Spleen (tissue), 11 donors: ENCODE measurements at regions not wholly inside any gene's neighbourhood (a gene's known extent, or its start where the extent isn't known, plus 50 kb on each side); places are given as distances from the start of the nearest gene placed in this dataset.

Experiments
- DNase-seq: peaks from one replicate; pipeline ENCODE4 v3.0.0-alpha.2; 2020
- H3K27ac ChIP-seq, 8 donors: fragments of 200-600 bp; sonication (generic) in 7 of 8; 1 replicate in 4 of 8; 2 replicates in 4 of 8; pipeline versions ENCODE4 v1.5.0 to v1.8.0; 2016 to 2021; ENCODE audit warnings: inconsistent platforms in 4 of 8, mild to moderate bottlenecking in 4 of 8, moderate library complexity in 1 of 8
- H3K27me3 ChIP-seq, 7 donors: fragments of 200-600 bp; sonication (generic) in 6 of 7; replicated peaks in 1 of 7; 1 replicate in 4 of 7; 2 replicates in 3 of 7; pipeline versions ENCODE4 v1.5.0 to v1.8.0; 2016 to 2021; ENCODE audit warnings: inconsistent platforms in 3 of 7, mild to moderate bottlenecking in 1 of 7
- H3K36me3 ChIP-seq, 6 donors: fragments of 200-600 bp; sonication (generic) in 5 of 6; 1 replicate in 4 of 6; 2 replicates in 2 of 6; pipeline versions ENCODE4 v1.5.0 to v1.8.0; 2016 to 2021; ENCODE audit warnings: inconsistent platforms in 2 of 6
- H3K4me1 ChIP-seq, 6 donors: fragments of 200-600 bp; sonication (generic) in 5 of 6; 1 replicate in 3 of 6; 2 replicates in 3 of 6; pipeline versions ENCODE4 v1.5.0 to v1.8.0; 2016 to 2021; ENCODE audit warnings: inconsistent platforms in 3 of 6
- H3K4me3 ChIP-seq, 8 donors: fragments of 200-600 bp; sonication (generic) in 7 of 8; 1 replicate in 4 of 8; 2 replicates in 4 of 8; pipeline versions ENCODE4 v1.5.0 to v1.8.0; 2016 to 2021; ENCODE audit warnings: inconsistent platforms in 4 of 8, mild to moderate bottlenecking in 4 of 8, moderate library complexity in 2 of 8
- H3K9me3 ChIP-seq, 8 donors: fragments of 200-600 bp; sonication (generic) in 7 of 8; 1 replicate in 4 of 8; 2 replicates in 4 of 8; pipeline versions ENCODE4 v1.5.0 to v1.8.0; 2016 to 2021; ENCODE audit warnings: inconsistent platforms in 4 of 8
- POLR2A ChIP-seq, 3 donors: fragments of 450-650 bp; IDR thresholded peaks; one replicate each; pipeline ENCODE4 v1.5.1; 2017; ENCODE audit warnings: antibody characterized with exemption in 3 of 3, mild to moderate bottlenecking in 1 of 3
- POLR2AphosphoS5 ChIP-seq, 3 donors: sonication (generic); formaldehyde crosslinking; IDR thresholded peaks; one replicate each; pipeline ENCODE4 v1.5.1; 2017; ENCODE audit warnings: antibody characterized with exemption in 3 of 3
- WGBS, 5 donors: extraction: QIAGEN DNeasy Blood & Tissue Kit in 3 of 5; methylation state at CpG; one replicate each; pipeline versions ENCODE4 v1.1.5 to v1.1.7; 2013 to 2018; 5-methylcytosine and 5-hydroxymethylcytosine counted together
- intact Hi-C: fragments of 100-400 bp; cut with DNase I; formaldehyde crosslinking; loops from one replicate; pipeline ENCODE4 v1.15.0; 2023; ENCODE audit warnings: low total_unique reads
- TF ChIP-seq, protein P1 (sequence below), 11 experiments: fragments of 200-600 bp in 7 of 11; fragments of 450-650 bp in 4 of 11; sonication (generic) in 4 of 11; IDR thresholded peaks in 8 of 11; conservative IDR thresholded peaks in 3 of 11; 1 replicate in 7 of 11; 2 replicates in 4 of 11; pipeline versions ENCODE4 v1.4.0 to v1.8.0; 2016 to 2021; ENCODE audit warnings: antibody characterized with exemption in 11 of 11, inconsistent platforms in 4 of 11, mild to moderate bottlenecking in 1 of 11
- donor health status: healthy with polysubstance abuse.
- donor health status: DM: no; HTN: no; CAD: no; lungs with moderate emphysema.
- donor health status: DM: no; HTN: no; CAD: no.
- donor health status: Bipolar disorder and iron deficiency.
- donor health status: healthy.
- donor health status: DM: no; HTN: no; CAD: no.
- donor health status: DM: yes; HTN: yes; CAD: no.

DNA sequence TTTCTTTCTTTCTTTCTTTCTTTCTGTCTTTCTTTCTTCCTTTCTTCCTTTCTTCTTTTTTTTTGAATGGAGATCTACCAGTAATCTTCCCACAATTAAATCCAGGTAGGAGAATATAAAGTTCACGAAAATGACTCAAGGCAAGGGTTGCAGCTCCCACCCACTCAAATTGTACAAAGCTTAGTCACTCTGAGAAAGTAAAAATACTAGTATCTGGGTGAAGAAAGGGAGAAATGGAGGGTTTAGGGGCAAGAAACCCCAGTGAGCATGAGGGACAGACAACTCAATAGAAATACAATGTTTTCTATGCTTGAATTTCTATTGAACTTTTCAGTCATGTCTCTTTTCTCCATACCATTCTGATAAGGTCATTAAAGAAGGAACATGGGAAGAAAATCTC lies 200.8 kb downstream of the GATA3 start:
- Histone ChIP-seq H3K27me3 (no peaks in the 10 kb centered on the region), H3K9me3 (peaks cover 0 to 9% (median 0%) of the 10 kb centered on the region in 8 donors), H3K4me1 (no peaks in the 10 kb centered on the region), H3K36me3 (no peaks in the 10 kb centered on the region), H3K27ac (no peak overlapping the region), H3K4me3 (no peak overlapping the region)
- intact Hi-C loops = no loop called here
- WGBS, 5 donors = 42 to 82% (median 72%) methylated on average over 1 of the region's 1 CpG
- DNase-seq = no peak
- TF ChIP-seq POLR2A (IDR thresholded peaks at IDR 0.05) (no peak), POLR2AphosphoS5 (IDR thresholded peaks at IDR 0.05) (no peak)
- TF ChIP-seq, protein P1, sequence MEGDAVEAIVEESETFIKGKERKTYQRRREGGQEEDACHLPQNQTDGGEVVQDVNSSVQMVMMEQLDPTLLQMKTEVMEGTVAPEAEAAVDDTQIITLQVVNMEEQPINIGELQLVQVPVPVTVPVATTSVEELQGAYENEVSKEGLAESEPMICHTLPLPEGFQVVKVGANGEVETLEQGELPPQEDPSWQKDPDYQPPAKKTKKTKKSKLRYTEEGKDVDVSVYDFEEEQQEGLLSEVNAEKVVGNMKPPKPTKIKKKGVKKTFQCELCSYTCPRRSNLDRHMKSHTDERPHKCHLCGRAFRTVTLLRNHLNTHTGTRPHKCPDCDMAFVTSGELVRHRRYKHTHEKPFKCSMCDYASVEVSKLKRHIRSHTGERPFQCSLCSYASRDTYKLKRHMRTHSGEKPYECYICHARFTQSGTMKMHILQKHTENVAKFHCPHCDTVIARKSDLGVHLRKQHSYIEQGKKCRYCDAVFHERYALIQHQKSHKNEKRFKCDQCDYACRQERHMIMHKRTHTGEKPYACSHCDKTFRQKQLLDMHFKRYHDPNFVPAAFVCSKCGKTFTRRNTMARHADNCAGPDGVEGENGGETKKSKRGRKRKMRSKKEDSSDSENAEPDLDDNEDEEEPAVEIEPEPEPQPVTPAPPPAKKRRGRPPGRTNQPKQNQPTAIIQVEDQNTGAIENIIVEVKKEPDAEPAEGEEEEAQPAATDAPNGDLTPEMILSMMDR (IDR thresholded peaks at IDR 0.05 in 8 of 11, conservative IDR thresholded peaks at IDR 0.05 in 3 of 11) = no peak

GRCh38 chr10:8260645-8261044 lies 206.2 kb downstream of the GATA3 start:
- WGBS, 5 donors = 93 to 96% (median 95%) methylated on average over 16 of the region's 16 CpGs
- Histone ChIP-seq H3K27me3 (peaks cover 0 to 13% (median 0%) of the 10 kb centered on the region in 7 donors), H3K36me3 (no peaks in the 10 kb centered on the region), H3K4me3 (no peak overlapping the region), H3K9me3 (peaks cover 0 to 9% (median 0%) of the 10 kb centered on the region in 8 donors), H3K27ac (no peak overlapping the region), H3K4me1 (no peaks in the 10 kb centered on the region)
- intact Hi-C loops = no loop called here
- no peak for DNase-seq
- no peak for TF ChIP-seq POLR2AphosphoS5 (IDR thresholded peaks at IDR 0.05)
- TF ChIP-seq, protein P1 (IDR thresholded peaks at IDR 0.05 in 8 of 11, conservative IDR thresholded peaks at IDR 0.05 in 3 of 11) = no peak
- no peak for TF ChIP-seq POLR2A (IDR thresholded peaks at IDR 0.05)

DNA sequence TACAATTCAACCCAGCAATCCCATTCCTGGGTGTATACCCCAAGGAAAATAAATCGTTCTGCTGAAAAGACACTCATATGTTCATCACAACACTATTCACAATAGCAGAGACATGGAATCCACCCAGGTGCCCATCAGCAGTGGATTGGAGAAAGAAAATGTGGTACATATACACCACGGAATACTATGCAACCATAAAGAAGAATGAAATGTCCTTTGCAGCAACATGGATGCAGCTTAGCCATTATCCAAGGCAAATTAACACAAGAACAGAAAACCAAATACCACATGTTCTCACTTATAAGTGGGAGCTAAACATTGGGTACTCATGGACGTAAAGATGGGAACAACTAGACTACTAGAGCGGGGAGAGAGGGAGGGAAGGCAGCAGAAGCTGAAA lies 207.8 kb downstream of the GATA3 start:
- 89 to 95% (median 92%) methylated on average over 4 of the region's 4 CpGs for whole genome bisulfite sequencing, 5 donors
- Histone ChIP-seq H3K9me3 (peaks cover 0 to 9% (median 0%) of the 10 kb centered on the region in 8 donors), H3K36me3 (no peaks in the 10 kb centered on the region), H3K4me1 (no peaks in the 10 kb centered on the region), H3K27ac (no peak overlapping the region), H3K4me3 (no peak overlapping the region), H3K27me3 (peaks cover 0 to 13% (median 0%) of the 10 kb centered on the region in 7 donors)
- TF ChIP-seq, protein P1 (IDR thresholded peaks at IDR 0.05 in 8 of 11, conservative IDR thresholded peaks at IDR 0.05 in 3 of 11) = no peak
- TF ChIP-seq POLR2A (IDR thresholded peaks at IDR 0.05) = no peak
- no peak for DNase-seq
- intact Hi-C loops = no loop called here

GRCh38 chr10:8269976-8270375 lies 215.5 kb downstream of the GATA3 start:
- Histone ChIP-seq H3K9me3 (no peaks in the 10 kb centered on the region), H3K36me3 (no peaks in the 10 kb centered on the region), H3K27me3 (no peaks in the 10 kb centered on the region), H3K27ac (no peak overlapping the region), H3K4me3 (no peak overlapping the region), H3K4me1 (no peaks in the 10 kb centered on the region)
- intact Hi-C loops = no loop called here
- DNase-seq = no peak
- TF ChIP-seq POLR2AphosphoS5 (IDR thresholded peaks at IDR 0.05) = no peak
- TF ChIP-seq, protein P1 (IDR thresholded peaks at IDR 0.05 in 8 of 11, conservative IDR thresholded peaks at IDR 0.05 in 3 of 11) = no peak
- TF ChIP-seq POLR2A (IDR thresholded peaks at IDR 0.05) = no peak
- WGBS, 5 donors = 83 to 99% (median 94%) methylated on average over 5 of the region's 5 CpGs
